ENCODE measurements at regions not wholly inside any gene's neighbourhood (a gene's known extent, or its start where the extent isn't known, plus 50 kb on each side); places are given as distances from the start of the nearest gene placed in this dataset.
"Not testable (repeated sequence)": the region's sequence is repeated elsewhere in the genome, so short reads cannot be mapped to it uniquely, and the experiment has no call there.

DNA sequence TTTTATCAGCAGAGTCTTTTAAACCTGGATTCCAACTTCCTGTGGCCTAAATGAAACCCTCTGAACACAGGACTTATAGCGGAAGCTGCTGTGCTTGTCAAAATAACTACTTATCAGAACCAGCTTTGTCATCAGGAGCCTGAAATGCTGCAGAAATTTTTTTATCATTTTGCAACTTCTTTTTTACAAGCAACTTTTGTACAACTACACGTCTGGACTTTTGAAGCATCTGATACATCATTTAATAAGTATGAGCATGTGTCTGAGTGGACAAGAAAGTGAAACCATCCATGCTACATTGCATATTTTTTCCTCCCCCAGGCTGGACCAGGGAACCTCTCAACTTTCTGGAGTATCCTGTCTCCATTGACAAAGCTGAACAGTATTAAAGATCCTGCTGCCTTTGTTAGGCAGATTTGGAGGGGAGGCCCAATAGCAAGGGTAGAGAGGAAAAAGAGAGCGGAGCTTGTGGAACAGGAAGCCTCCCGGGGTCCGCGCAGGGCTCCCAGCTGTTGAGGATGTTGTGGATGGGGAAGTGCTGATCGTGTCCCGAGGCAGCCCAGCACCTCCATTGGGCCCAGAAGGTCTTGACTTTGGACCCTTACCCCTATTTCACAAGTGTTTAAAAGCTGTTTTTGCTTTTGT lies 196.6 kb downstream of the MSX2 start:
- peak in 1 of 4 donors; percentile 75 for DNase-seq
- no peak for TF ChIP-seq CTCF (IDR thresholded peaks at IDR 0.05)
- H3K27ac ChIP-seq: no peak overlapping the region
- no peaks in the 10 kb centered on the region for H3K4me1 ChIP-seq
- no peaks in the 10 kb centered on the region for H3K9me3 ChIP-seq
- H3K27me3 ChIP-seq: no peaks in the 10 kb centered on the region
- H3K36me3 ChIP-seq: no peaks in the 10 kb centered on the region
- no peak overlapping the region for H3K4me3 ChIP-seq
- ATAC-seq: no peak
- intact Hi-C loops (cut with DNase I): no loop called here

DNA sequence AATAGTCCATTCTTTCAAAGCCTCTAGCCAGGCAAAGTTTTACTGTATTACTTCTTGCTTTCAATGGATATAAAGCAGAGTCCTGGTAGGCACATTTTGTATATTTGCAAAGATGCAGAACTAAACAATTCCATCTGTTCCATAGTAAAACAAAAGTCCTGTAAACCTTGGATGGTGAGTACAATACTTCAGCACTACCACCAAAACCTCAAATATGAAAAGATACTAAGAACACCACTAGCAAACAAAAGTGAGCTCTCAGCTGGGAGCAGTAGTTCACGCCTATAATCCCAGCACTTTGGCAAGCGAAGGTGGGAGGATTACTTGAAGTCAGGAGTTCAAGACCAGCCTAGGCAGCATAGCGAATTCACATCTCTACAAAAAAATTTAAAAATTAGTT lies 195.0 kb downstream of the MSX2 start:
- Histone ChIP-seq H3K4me1 (no peaks in the 10 kb centered on the region), H3K36me3 (no peaks in the 10 kb centered on the region), H3K9me3 (no peaks in the 10 kb centered on the region), H3K27me3 (no peaks in the 10 kb centered on the region), H3K27ac (no peak overlapping the region), H3K4me3 (no peak overlapping the region)
- DNase-seq (no peak), ATAC-seq (no peak)
- TF ChIP-seq CTCF (IDR thresholded peaks at IDR 0.05): no peak
- intact Hi-C loops (cut with DNase I): no loop called here

GRCh38 chr5:174918655-174919054 lies 194.3 kb downstream of the MSX2 start:
- Histone ChIP-seq H3K36me3 (no peaks in the 10 kb centered on the region), H3K27me3 (no peaks in the 10 kb centered on the region), H3K9me3 (no peaks in the 10 kb centered on the region), H3K27ac (no peak overlapping the region), H3K4me3 (no peak overlapping the region), H3K4me1 (no peaks in the 10 kb centered on the region)
- intact Hi-C loops (cut with DNase I): no loop called here
- DNase-seq (no peak), ATAC-seq (no peak)
- no peak for TF ChIP-seq CTCF (IDR thresholded peaks at IDR 0.05)

GRCh38 chr5:174917976-174918554 lies 193.7 kb downstream of the MSX2 start:
- no peaks in the 10 kb centered on the region for H3K9me3 ChIP-seq
- no peaks in the 10 kb centered on the region for H3K4me1 ChIP-seq
- H3K27ac ChIP-seq: no peak overlapping the region
- TF ChIP-seq CTCF (IDR thresholded peaks at IDR 0.05): no peak
- no peak for ATAC-seq
- no peak for DNase-seq
- intact Hi-C loops (cut with DNase I): no loop called here
- no peaks in the 10 kb centered on the region for H3K27me3 ChIP-seq
- no peak overlapping the region for H3K4me3 ChIP-seq
- H3K36me3 ChIP-seq: no peaks in the 10 kb centered on the region

- H3K4me1 ChIP-seq; H3K27me3 ChIP-seq; intact Hi-C loops (cut with DNase I); ATAC-seq; H3K4me3 ChIP-seq; H3K9me3 ChIP-seq; H3K27ac ChIP-seq; DNase-seq; H3K36me3 ChIP-seq: not testable (repeated sequence)
Measured at GRCh38 chr5:174917435-174917834, 193.1 kb downstream of the MSX2 start.

- H3K4me1 ChIP-seq; intact Hi-C loops (cut with DNase I); H3K27ac ChIP-seq; DNase-seq; H3K9me3 ChIP-seq; H3K4me3 ChIP-seq; H3K36me3 ChIP-seq; H3K27me3 ChIP-seq; ATAC-seq: not testable (repeated sequence)
Measured at GRCh38 chr5:174916924-174917323, 192.5 kb downstream of the MSX2 start.
